ENCODE measurements at regions not wholly inside any gene's neighbourhood (a gene's known extent, or its start where the extent isn't known, plus 50 kb on each side); places are given as distances from the start of the nearest gene placed in this dataset.

- TF ChIP-seq CTCF (IDR thresholded peaks at IDR 0.05) (no peak), EP300 (IDR thresholded peaks at IDR 0.05) (no peak), POLR2A (IDR thresholded peaks at IDR 0.05) (no peak)
Measured at GRCh38 chr3:31349001-31349748, 183.6 kb upstream of the STT3B start.
